Adrenal gland (tissue), 9 donors: ENCODE measurements at regions not wholly inside any gene's neighbourhood (a gene's known extent, or its start where the extent isn't known, plus 50 kb on each side); places are given as distances from the start of the nearest gene placed in this dataset.

ENCODE experiments used
- DNase-seq, 7 donors: peaks; one replicate each; pipeline ENCODE4 v3.0.0-alpha.2; 2019 to 2020
- H3K27ac ChIP-seq, 5 donors: fragments of 200-600 bp; sonication (generic) in 4 of 5; 1 replicate in 3 of 5; 2 replicates in 2 of 5; pipeline versions ENCODE4 v1.5.1 to v1.8.0; 2016 to 2020; ENCODE audit warnings: mild to moderate bottlenecking in 1 of 5
- H3K27me3 ChIP-seq: fragments of 200-600 bp; 2 replicates; pipeline ENCODE4 v1.8.0; 2021
- H3K36me3 ChIP-seq, 2 donors: fragments of 200-600 bp; replicated peaks in 1 of 2; 1 replicate in 1 of 2; 2 replicates in 1 of 2; pipeline versions ENCODE4 v1.5.1 to v1.8.0; 2018 to 2022
- H3K4me1 ChIP-seq, 2 donors: fragments of 200-600 bp; replicated peaks in 1 of 2; 1 replicate in 1 of 2; 2 replicates in 1 of 2; pipeline versions ENCODE4 v1.5.1 to v1.8.0; 2018 to 2021
- H3K4me3 ChIP-seq, 4 donors: fragments of 200-600 bp; sonication (generic) in 3 of 4; one replicate each; pipeline ENCODE4 v1.5.1; 2016 to 2018
- H3K9me3 ChIP-seq, 3 donors: fragments of 200-600 bp; sonication (generic) in 1 of 3; replicated peaks in 1 of 3; 1 replicate in 2 of 3; 2 replicates in 1 of 3; pipeline versions ENCODE4 v1.5.1 to v1.8.0; 2016 to 2021
- POLR2A ChIP-seq, 2 donors: fragments of 450-650 bp; IDR thresholded peaks; one replicate each; pipeline ENCODE4 v1.6.1; 2017; ENCODE audit warnings: antibody characterized with exemption in 2 of 2, mild to moderate bottlenecking in 2 of 2, moderate library complexity in 1 of 2
- WGBS, 4 donors: extraction: QIAGEN DNeasy Blood & Tissue Kit in 2 of 4; methylation state at CpG; one replicate each; pipeline versions ENCODE4 v1.1.5 to v1.1.7; 2013 to 2017; 5-methylcytosine and 5-hydroxymethylcytosine counted together
- intact Hi-C, 2 donors: fragments of 100-400 bp; cut with DNase I; formaldehyde crosslinking; loops; one replicate each; pipeline versions ENCODE4 v1.14.1 to v1.15.0; 2022 to 2023
- TF ChIP-seq, protein P1 (sequence below), 6 experiments: fragments of 450-650 bp in 4 of 6; fragments of 200-600 bp in 2 of 6; sonication (generic) in 1 of 6; IDR thresholded peaks; 1 replicate in 5 of 6; 2 replicates in 1 of 6; pipeline versions ENCODE4 v1.5.1 to v1.8.0; 2016 to 2021; ENCODE audit warnings: antibody characterized with exemption in 6 of 6, mild to moderate bottlenecking in 2 of 6, moderate library complexity in 1 of 6
- donor health status: healthy with polysubstance abuse.
- donor health status: Bipolar disorder and iron deficiency.
- donor health status: DM: yes; HTN: yes; CAD: no.
- donor health status: DM: no; HTN: no; CAD: no.
- donor health status: DM: no; HTN: no; CAD: no.

DNA sequence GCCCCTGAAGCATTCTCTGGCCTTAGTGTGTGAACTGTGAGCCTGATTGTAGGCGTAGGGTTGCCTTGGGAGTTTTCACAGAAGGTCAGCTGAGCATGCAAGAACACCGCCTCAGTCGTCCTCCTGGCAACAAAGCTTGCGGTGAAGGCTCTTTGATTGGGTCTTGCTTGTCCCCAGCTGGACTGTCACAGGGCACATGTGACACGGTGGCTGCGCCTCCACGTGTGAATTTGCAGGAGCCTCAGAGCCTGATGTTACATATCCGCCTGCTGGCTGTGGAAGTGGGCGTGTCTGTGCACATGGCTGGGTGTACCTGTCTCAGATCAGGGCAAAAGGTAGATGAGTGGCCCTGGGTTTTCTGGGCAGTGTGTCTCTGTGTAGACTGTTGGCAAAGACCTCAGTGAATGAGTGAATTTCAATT is 228.7 kb downstream of the HAUS1 start:
- Histone ChIP-seq H3K36me3 (no peaks in the 10 kb centered on the region), H3K9me3 (no peaks in the 10 kb centered on the region), H3K4me3 (no peak overlapping the region), H3K4me1 (peaks cover 0 to 4% of the 10 kb centered on the region in 2 donors), H3K27me3 (peaks cover 6% of the 10 kb centered on the region), H3K27ac (no peak overlapping the region)
- TF ChIP-seq, protein P1, sequence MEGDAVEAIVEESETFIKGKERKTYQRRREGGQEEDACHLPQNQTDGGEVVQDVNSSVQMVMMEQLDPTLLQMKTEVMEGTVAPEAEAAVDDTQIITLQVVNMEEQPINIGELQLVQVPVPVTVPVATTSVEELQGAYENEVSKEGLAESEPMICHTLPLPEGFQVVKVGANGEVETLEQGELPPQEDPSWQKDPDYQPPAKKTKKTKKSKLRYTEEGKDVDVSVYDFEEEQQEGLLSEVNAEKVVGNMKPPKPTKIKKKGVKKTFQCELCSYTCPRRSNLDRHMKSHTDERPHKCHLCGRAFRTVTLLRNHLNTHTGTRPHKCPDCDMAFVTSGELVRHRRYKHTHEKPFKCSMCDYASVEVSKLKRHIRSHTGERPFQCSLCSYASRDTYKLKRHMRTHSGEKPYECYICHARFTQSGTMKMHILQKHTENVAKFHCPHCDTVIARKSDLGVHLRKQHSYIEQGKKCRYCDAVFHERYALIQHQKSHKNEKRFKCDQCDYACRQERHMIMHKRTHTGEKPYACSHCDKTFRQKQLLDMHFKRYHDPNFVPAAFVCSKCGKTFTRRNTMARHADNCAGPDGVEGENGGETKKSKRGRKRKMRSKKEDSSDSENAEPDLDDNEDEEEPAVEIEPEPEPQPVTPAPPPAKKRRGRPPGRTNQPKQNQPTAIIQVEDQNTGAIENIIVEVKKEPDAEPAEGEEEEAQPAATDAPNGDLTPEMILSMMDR (IDR thresholded peaks at IDR 0.05), result no peak
- TF ChIP-seq POLR2A (IDR thresholded peaks at IDR 0.05), result no peak
- WGBS, 4 donors, result 48 to 79% (median 53%) methylated on average over 6 to 9 of the region's 9 CpGs
- peak in 1 of 7 donors; percentile 83 for DNase-seq
- intact Hi-C loops, result no loop called here

DNA sequence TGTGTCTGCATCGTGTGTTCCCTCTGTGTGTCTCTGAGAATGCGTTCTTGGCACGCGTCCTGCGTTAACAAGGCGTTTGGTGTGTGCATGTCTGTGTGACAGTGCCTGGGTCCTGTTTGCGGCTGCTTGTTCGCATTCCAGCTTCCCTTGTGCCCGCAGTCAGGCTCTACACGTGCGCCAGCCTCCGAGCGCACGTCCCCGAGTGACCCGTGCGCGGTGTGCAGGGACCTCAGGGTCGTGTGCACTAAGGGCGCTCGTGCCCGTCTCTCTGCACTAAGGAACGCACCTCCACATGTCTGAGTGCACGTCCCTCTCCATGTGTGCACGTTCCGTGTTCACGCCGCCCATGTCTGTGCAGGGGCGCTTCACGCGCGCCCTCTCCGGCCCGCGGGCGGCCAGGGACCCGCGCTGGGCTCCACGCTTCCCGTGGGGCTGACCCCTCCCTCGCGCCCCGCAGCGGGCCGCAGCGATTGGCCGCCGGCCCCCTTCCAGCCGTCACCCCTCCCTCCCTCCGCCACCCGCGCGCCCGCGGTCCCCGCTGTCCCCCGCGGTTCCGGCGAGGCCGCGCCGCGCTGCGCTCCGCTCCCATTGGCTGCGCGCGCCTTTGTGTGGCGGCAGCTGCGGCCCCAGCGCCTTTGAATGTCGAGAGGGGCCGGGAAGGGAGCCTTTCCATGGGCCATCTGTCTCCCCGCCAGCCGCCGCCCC is 229.4 kb downstream of the HAUS1 start:
- DNase-seq, result peak in 1 of 7 donors; percentile 63
- Histone ChIP-seq H3K4me1 (peaks cover 0 to 4% of the 10 kb centered on the region in 2 donors), H3K36me3 (no peaks in the 10 kb centered on the region), H3K27me3 (peaks cover 6% of the 10 kb centered on the region), H3K4me3 (peak overlapping the region in 1 of 4 donors; percentile 47), H3K27ac (no peak overlapping the region), H3K9me3 (no peaks in the 10 kb centered on the region)
- TF ChIP-seq, protein P1 (IDR thresholded peaks at IDR 0.05), result no peak
- no peak for TF ChIP-seq POLR2A (IDR thresholded peaks at IDR 0.05)
- WGBS, 4 donors, result 1 to 2% (median 1%) methylated on average over 15 to 77 of the region's 77 CpGs
- intact Hi-C loops, result no loop called here

DNA sequence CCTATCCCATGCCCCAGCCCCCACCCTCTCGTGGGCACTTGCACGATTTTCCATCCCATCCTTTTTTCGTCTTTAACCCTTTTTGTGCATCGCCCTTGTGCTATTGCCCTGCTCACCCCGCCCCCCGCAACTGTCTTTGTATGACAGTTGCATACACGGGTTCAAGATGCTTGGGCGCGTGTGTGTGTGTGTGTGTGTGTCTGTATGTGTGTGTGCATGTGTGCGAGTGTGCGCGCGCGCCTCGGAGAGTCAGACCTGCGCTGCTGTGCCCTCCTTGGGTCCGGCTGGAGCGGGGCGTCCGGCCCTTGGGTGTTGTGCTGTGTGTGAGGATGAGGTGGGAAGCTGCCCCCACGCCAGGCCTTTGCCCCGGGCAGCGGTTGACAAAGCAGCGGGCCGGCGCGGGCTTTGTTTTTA is 230.7 kb downstream of the HAUS1 start:
- peak overlapping the region in 1 of 5 donors; percentile 17 for H3K27ac ChIP-seq
- peak in 1 of 7 donors; percentile 61 for DNase-seq
- intact Hi-C loops, result no loop called here
- no peaks in the 10 kb centered on the region for H3K9me3 ChIP-seq
- TF ChIP-seq, protein P1 (IDR thresholded peaks at IDR 0.05), result no peak
- no peak for TF ChIP-seq POLR2A (IDR thresholded peaks at IDR 0.05)
- peaks cover 6% of the 10 kb centered on the region for H3K27me3 ChIP-seq
- WGBS, 4 donors, result 16 to 21% (median 18%) methylated on average over 25 to 27 of the region's 27 CpGs
- H3K36me3 ChIP-seq, result no peaks in the 10 kb centered on the region
- peak overlapping the region in 1 of 4 donors; percentile 47 for H3K4me3 ChIP-seq
- peaks cover 0 to 4% of the 10 kb centered on the region in 2 donors for H3K4me1 ChIP-seq

DNA sequence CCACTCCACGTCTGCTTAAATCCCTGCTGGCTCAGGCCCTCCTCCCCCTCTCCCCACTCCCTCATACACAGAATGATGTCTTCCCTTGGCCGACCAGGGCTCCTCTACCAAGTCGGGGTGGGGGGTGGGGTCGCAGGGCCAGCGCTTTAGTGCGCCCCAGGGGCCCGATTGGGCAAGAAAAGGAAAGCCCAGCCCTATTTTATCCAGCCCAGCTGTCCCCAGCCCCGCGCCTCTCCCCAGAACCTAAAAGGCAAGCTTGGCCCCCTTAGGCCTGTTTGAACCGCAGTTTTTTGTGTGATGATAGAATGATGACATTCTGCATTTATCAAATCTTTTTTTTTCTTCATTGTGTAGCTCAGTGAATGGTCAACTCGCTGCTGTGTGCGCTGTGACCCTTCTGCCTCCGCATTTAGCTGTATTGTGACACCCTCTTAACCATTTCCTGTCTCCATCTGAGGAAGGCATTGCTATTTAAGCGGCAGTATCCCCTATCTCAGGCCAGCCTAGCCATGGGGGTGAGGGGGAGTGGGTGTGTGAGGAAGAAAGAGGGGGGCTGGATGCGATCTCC is 231.4 kb downstream of the HAUS1 start:
- no peak overlapping the region for H3K4me3 ChIP-seq

More for the DNA sequence above, 231.4 kb downstream of the HAUS1 start:
- 41 to 49% (median 44%) methylated on average over 15 of the region's 15 CpGs for WGBS, 4 donors
- peaks cover 0 to 4% of the 10 kb centered on the region in 2 donors for H3K4me1 ChIP-seq
- peak overlapping the region in 1 of 5 donors; percentile 17 for H3K27ac ChIP-seq
- no peaks in the 10 kb centered on the region for H3K9me3 ChIP-seq
- intact Hi-C loops, result no loop called here
- no peaks in the 10 kb centered on the region for H3K36me3 ChIP-seq
- DNase-seq, result no peak
- peaks cover 6% of the 10 kb centered on the region for H3K27me3 ChIP-seq
- TF ChIP-seq POLR2A (IDR thresholded peaks at IDR 0.05), result no peak
- TF ChIP-seq, protein P1 (IDR thresholded peaks at IDR 0.05), result no peak
